Limb (tissue), 2 donors: ENCODE measurements at regions not wholly inside any gene's neighbourhood (a gene's known extent, or its start where the extent isn't known, plus 50 kb on each side); places are given as distances from the start of the nearest gene placed in this dataset.

Source experiments
- DNase-seq, 2 donors: peaks; one replicate each; pipeline ENCODE4 v3.0.0-alpha.2; 2016; ENCODE audit errors: extremely low spot score in 2 of 2

GRCh38 chr7:156318426-156318825, 322.1 kb upstream of the RNF32 start:
- no peak for DNase-seq

GRCh38 chr7:156309016-156309620, 331.5 kb upstream of the RNF32 start:
- peak in 1 of 2 donors; percentile 16 for DNase-seq

DNA sequence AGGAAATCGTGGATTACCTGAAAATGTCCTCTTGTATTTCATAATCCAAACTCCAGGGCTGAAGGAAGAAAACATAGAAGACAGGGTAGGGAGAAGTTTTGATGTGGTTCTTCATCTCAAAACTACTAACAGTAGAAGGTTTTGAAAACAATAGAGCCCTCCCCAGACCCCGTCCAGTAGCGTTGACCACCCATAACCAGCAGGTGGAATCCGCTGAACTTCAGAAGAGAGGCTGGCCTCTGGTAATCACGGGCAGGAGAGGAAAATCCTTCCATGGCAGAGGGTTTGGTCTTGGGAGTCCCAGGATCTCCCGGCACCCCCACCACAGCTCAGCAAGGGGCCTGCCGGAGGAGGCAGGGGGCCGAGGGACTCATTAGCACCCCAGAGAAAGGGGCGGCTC, 333.4 kb upstream of the RNF32 start:
- no peak for DNase-seq

- no peak for DNase-seq
These were observed 335.2 kb upstream of the RNF32 start for GRCh38 chr7:156305351-156305750.

DNA sequence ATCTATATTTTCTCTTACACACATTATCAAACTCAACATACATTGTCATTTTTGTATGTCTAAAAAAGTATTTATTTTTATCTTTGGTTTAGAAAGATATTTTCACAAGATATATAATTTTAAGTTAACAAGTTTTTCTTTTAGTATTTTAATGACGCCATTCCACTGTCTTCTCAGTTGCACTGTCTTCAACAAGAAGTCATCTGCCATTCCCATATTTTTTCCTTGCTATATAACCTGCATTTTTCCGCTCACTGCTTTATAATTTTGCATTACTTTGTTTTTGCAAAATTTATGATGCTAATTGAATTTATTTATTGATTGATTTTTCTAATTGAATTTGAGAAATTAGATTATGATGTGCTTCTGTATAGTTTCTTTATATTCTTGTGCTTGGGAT, 357.8 kb upstream of the RNF32 start:
- no peak for DNase-seq

DNA sequence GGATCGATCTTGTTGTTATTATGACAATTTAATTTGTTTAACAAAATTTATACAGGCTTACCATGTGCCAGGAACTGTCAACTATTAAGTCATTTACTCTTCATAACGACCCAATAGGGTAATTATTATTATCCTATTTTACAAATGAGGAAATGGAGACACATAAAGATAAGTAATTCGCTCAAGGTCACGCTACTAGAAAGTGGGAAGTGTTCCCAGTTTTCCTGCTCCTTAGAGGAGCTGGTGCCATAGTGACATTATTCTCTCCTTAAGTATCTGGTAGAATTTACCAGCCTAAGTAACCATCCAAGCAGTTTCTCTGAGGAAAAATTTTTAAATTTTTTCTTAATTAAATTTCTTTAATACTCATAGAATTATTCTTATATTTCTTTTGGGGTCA, 360.9 kb upstream of the RNF32 start:
- DNase-seq = no peak

GRCh38 chr7:156275292-156275691, 365.3 kb upstream of the RNF32 start:
- DNase-seq = no peak

GRCh38 chr7:156274557-156274956, 366.0 kb upstream of the RNF32 start:
- DNase-seq = no peak

DNA sequence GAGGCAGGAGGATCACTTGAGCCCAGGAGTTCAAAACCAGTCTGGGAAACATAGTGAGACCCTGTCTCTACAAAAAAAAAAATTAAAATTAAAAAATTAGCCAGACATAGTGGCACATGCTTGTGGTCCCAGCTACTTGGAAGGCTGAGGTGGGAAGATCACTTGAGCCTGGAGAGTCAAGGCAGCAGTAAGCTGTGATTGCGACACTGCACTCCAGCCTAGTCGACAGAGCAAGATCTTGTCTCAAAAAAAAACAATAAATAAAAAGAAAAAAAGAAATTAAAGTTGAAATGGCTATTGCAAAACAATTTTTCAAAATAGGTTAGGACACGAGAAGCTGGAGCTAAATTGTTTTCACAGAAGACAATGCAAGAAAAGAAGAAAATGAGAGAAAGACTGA, 379.0 kb upstream of the RNF32 start:
- no peak for DNase-seq

DNA sequence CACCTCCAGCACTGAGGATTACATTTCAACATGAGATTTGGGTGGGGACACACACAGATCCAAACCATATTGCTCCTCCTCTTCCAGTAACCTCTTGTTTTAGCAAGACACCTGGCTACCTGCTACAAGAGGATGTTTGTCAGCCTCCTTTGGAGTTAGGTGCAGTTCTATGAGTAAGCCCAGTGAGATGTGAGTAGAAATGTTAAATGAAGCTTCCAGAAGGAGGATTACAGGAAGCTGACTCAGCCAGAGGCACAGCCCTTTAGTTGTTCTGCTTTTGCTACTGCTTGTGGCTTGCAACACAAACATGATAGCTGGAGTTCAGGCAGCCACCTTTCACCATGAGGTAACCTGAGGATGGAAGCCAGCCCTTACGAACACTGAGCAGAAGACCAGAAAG, 382.7 kb upstream of the RNF32 start:
- DNase-seq = no peak

DNA sequence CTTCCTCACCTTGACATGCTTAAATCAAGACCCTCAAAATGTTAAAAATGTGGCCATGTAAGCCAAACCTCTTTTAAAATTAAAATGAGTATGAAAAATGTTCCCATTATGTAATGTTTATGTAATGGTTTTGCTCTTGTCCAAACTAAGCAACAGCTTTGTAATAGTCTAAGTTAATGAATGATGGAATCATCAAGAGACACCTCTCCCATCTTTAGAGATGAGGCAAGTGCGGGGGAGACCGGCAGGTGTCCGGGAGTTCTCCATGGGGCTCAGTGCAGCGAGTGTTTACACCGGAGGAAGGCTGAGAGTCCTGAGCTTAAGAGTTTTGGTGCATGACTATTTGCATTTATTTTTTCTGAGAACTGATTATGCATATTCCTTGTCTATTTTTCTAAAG, 384.9 kb upstream of the RNF32 start:
- DNase-seq = no peak

- no peak for DNase-seq
These were observed 388.7 kb upstream of the RNF32 start for GRCh38 chr7:156251861-156252260.

DNA sequence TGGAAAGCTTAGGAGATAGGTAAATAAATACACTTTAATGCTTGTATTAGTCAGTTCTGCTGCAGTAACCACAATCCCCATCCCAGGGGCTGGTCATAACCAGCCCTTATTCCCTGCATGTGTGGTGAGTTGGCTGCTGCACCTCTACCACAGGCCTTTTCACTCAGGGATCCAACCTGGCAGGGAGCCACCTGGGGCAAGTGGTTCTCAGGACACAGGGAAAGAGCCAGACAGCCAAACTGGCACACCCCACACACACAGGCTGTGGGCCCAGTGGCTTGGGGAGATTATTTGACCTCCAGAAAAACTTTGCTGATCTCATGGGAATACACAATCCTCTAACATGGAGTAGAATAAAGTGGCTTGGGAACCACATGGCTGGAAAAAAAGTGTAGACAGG, 400.0 kb upstream of the RNF32 start:
- no peak for DNase-seq

GRCh38 chr7:156238366-156239133, 402.0 kb upstream of the RNF32 start:
- DNase-seq = no peak

GRCh38 chr7:156237614-156238013, 403.0 kb upstream of the RNF32 start:
- DNase-seq = no peak

GRCh38 chr7:156236936-156237599, 403.5 kb upstream of the RNF32 start:
- DNase-seq = no peak

DNA sequence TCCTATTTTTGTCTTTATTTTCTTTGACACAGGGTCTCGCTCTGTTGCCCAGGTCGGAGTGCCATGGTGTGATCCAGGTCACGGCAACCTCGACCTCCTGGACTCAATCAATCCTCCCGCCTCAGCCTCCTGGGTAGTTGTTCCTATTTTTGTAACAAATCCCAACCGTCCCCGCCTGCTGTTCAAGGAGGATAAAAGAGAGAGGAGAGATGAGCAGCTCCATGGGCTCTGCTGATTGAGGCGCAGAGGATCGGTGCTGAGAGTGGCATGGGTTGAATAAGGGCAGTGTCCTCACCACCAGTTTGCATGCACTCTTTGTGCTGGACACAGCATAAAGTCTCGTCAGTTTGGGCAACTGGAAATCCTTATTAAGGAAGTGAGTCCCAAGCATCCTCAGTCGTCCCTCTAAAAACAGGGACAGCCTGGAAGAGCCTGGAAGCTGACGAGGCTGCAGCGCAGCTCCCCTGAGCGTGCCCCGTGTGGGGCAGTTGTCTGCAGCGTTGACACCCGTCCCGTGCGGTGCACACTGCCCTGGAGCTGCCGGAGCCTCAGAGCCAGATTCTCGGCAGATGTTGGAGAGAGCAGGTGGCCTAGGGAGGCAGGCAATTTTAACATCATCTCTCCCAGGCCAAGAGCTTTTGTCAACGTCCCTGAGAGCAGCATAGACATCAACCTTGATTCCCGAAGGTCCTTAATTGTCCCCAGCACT, 404.2 kb upstream of the RNF32 start:
- DNase-seq = no peak

- no peak for DNase-seq
These were observed 405.7 kb upstream of the RNF32 start for GRCh38 chr7:156234666-156235494.

GRCh38 chr7:156234192-156234591, 406.4 kb upstream of the RNF32 start:
- no peak for DNase-seq

- no peak for DNase-seq
These were observed 407.5 kb upstream of the RNF32 start for GRCh38 chr7:156232931-156233705.

DNA sequence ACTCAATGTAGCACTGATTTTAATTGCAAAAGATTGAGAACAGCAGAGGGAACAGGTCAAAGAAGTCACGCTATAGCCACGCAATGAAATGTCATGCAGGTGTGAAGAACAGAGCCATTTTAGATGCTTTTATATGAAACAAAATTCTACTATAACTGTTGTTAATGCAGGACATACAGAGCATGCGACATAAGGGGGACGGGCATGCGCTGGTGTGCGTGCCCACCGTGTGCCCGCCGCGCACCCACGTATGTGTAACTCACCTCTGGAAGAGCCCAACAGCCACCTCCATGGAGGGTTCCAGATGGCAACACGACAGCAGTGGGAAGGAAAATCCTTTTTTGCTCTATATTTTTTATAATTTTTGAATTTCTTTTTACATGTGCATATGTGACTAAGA, 410.0 kb upstream of the RNF32 start:
- DNase-seq = no peak
